ENCODE measurements at regions not wholly inside any gene's neighbourhood (a gene's known extent, or its start where the extent isn't known, plus 50 kb on each side); places are given as distances from the start of the nearest gene placed in this dataset.

DNA sequence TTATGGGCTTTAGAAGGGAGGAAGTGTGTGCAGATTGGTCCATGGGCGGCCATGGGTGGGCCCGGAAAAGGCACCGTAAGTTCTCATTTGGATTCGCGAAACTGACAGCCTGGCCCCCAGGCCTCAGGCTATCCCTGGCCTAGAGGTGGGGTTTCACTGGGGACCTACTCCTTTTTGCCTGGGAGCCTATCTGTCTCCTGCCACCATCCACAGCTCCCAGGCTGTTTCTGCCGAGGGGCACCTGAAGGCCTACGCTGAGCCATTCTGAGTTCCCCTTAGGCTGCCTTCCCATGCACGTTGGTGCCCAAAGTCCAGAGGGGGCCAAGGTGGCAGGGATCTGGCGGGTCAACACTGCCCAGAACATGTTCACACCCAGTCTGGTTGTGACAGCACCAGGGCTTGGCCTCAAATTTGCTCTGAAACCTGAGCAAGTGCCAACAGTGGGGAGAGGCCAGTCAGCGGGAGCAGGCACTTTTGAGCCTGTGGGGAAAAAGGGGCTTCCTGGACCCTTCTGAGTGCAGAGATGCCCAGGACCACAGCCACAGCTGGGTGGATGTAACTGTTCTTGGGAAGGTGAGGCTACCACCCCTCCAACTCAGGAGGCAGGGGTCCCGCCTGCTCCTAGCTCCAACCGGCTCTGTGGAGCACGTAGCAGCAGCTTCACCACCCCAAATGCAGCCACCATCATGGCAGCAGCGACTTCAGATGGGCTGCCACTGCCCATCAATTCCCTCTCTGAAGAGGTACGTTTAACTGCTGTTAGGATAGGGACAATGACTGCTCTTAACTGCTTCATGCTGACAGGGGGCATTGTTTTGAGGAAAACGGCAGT is 73.6 kb upstream of the ZNF804A start:
- DNase-seq (ENCODE audit: low spot score), result no peak

DNA sequence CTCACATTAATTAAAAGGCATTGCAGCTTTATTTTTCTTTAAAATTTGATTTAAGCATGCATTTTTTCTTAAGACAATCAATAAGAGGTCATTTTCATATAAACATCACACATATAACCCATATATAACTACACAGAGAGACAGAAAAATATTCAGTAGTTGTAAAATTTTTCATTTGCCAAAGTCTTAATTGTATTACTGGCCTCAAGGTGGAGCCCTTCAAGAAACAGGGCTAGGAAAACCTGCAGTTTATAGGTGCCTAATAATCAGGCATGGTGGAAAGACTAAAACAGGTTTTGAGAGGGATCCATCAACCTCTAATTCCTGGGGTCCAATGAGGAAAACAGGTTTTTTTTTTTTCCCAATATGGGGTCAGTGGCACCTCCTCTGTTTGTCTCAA is 71.3 kb upstream of the ZNF804A start:
- no peak for DNase-seq (ENCODE audit: low spot score)

DNA sequence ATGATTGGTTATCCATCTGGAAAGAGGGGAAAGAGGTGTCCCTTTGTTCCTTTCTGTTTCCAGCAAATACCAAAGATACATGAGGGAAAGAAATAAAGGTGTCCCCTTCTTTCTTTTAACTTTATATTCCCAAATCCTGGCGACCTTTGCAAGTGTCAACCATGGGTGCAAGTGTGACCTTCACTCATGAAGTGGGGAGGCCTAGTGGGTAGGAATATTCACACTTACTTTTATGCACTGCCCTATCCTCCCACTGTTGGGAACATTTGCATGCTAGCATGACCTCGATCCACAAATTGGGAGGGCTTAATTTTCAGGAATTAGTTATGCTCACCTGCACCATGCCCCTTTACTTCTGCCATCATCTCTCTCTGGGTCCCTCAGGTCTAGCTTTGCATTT is 70.2 kb upstream of the ZNF804A start:
- DNase-seq (ENCODE audit: low spot score), result no peak

DNA sequence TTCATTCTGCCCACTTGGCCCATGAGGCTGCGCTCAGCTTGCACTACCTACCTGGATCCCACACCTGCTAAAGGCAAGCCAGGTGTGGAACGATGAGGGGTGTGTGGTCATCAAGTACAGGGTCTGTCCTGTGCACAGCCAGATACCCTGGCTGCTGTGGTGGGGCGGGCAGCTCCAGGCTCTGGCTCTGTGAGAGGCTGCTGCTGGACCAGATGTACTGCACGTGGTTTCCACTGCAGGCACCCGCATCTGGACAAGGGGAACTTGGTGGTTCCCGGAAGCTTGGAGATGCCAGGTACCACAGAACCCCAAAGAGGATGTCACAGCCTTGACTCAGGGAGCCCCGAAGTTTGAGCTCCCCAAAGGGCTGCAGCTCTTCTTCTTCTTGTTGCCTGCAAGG is 68.1 kb upstream of the ZNF804A start:
- no peak for DNase-seq (ENCODE audit: low spot score)

DNA sequence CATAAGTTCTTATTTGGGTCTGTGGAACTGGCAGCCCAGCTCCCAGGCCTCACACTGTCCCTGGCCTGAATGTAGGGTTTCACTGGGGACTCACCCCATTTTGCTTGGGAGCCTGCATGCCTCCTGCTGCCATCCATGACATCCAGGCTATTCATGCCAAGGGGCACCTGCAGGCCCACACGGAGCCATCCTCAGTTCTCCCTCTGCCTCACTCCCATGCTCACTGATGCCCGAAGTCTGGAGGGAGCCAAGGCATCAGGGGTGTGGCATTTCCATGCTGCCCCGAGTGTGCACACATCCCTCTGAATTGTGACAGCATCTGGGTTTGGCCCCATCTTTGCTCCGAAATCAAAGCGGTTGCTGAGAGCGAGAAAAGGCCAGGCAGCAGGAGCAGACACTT is 67.4 kb upstream of the ZNF804A start:
- no peak for DNase-seq (ENCODE audit: low spot score)

DNA sequence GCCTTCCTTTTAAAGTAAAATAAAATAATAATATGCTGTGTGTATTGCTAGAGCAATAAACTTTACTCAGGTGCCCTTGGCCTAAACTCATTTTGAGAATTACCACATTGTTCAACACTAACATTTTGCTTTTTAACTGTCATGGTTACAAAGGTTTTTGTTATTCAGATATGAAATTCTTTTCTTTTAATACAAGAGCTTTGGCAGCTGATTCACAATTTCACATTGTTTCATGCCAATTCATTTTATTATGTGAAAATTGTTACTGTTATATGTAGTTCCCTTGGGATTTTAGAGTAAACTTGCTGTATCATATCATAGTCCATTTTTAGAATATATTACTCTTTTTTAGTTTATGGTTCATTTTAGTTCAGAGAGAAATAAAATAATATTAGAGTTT is 65.8 kb upstream of the ZNF804A start:
- no peak for DNase-seq (ENCODE audit: low spot score)

DNA sequence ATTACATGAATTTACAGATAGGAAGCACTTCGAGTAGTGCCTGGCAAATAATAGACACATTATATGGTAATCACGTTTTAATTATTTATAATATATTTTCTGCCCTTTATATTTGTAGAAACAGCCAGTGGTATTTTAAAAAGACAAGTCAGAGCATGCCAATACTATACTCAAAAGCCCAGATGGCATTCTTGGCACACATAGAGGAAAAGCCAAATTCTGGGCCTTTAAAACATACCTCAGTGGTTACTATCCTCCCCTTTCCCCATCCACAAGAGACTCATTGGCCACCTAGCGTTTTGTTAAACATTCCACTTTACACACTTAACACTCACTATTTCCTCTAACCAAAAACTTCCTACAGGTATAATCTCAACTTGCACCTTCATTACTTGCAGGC is 63.3 kb upstream of the ZNF804A start:
- no peak for DNase-seq (ENCODE audit: low spot score)

DNA sequence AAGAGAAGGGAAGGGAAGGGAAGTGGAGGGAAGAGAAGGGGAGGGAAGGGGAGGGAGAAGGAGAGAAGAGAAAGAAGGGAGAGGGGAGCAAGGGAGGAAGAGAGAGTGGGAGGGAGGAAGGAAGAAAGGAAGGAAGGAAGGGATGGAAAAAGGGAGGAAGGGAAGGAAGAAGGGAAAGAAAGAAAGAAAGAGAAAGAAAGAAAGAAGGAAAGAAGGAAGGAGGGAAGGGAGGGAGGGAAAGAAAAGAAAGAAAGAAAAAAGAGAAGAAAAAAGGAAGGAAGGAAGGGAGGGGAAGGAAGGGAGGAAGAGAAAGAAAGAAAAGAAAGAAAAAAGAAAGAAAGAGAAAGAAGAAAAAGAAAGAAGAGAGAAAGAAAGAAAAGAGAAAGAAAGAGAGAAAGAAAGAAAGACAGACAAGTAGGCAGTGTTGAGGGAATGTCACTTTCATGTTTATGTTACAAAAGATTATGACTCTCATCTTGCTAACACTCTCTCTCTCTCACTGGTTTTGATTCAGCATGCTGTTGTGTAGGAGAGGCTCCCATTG is 58.0 kb upstream of the ZNF804A start:
- no peak for DNase-seq (ENCODE audit: low spot score)

DNA sequence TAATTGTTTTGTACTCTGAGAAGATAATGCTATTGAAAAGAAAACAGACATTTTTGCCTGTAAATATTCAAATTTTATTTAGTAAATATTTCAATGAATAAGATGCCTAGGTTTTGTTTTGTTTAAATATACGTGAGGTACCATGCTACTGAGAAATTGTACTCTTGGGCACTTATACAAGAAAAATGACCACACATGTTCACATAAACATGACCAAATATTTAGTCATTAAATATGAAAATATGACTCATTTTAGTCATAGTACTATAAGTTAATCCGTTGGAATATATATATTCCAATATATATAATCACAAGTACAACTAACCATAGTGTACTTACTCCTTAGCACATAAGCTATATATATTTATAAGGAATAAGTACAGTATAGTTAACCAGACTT is 56.7 kb upstream of the ZNF804A start:
- DNase-seq (ENCODE audit: low spot score), result no peak

DNA sequence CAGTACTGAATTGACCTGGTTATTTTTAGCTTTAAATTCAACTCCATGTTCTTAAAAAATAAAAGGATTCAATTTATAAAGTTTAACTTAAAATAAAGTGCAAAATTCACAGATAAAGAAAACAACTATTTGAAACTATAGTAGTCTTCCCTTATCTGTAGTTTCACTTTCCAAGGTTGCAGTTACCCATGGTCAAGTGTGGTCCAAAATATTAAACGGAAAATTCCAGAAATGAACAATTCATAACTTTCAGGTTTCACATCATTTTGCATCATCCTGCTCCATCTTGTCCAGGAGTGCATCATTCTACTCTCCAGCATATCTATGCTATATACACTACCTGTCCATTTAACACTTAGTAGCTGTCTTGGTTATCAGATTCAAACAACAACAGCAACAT is 54.5 kb upstream of the ZNF804A start:
- no peak for DNase-seq (ENCODE audit: low spot score)

Measured in umbilical cord (tissue), 1 donor.